GM12874 (cell line): ENCODE measurements at regions not wholly inside any gene's neighbourhood (a gene's known extent, or its start where the extent isn't known, plus 50 kb on each side); places are given as distances from the start of the nearest gene placed in this dataset.

Source experiments
- TF ChIP-seq, protein P1 (sequence below): IDR thresholded peaks from 2 replicates; pipeline ENCODE4 v1.5.1; 2011; ENCODE audit warnings: low read depth, mild to moderate bottlenecking, control low read depth, low read length, moderate library complexity; ENCODE audit not compliant: insufficient read depth

DNA sequence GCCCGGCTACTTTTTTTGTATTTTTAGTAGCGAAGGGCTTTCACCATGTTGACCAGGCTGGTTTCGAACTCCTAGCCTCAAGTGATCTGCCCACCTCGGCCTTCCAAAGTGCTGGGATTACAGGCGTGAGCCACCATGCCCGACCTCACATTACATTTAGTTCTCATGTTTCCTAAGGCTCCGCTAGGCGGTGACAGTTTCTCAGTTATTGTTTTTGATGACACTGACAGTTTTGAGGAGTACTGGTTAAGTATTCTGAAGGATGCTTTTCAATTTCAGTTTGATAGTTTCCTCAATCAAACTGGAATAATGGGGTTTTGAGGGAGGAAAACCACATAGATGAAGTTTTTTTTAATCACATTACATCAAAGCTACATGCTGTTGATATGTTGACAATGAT is 1028.5 kb downstream of the CDH8 start:
- TF ChIP-seq, protein P1, sequence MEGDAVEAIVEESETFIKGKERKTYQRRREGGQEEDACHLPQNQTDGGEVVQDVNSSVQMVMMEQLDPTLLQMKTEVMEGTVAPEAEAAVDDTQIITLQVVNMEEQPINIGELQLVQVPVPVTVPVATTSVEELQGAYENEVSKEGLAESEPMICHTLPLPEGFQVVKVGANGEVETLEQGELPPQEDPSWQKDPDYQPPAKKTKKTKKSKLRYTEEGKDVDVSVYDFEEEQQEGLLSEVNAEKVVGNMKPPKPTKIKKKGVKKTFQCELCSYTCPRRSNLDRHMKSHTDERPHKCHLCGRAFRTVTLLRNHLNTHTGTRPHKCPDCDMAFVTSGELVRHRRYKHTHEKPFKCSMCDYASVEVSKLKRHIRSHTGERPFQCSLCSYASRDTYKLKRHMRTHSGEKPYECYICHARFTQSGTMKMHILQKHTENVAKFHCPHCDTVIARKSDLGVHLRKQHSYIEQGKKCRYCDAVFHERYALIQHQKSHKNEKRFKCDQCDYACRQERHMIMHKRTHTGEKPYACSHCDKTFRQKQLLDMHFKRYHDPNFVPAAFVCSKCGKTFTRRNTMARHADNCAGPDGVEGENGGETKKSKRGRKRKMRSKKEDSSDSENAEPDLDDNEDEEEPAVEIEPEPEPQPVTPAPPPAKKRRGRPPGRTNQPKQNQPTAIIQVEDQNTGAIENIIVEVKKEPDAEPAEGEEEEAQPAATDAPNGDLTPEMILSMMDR, result no peak

DNA sequence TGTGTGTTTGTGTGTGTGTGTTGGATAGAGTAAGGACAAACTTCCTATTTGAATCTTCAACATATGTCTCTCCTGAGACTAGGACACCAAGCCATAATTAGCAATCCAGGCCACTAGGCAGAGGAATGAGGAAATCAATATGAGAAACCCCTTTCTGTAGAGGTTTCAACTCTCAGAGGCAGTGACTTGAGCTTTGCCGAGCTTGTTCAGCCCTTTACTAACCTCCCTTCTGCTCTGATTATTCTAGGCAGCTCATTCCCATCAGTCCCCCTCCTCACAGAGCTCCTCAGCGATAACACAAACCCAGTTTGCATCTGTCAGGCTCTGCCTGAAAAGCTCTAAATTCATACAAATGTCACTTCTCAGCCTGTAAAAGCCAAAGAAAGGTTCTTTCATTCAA is 1030.3 kb downstream of the CDH8 start:
- TF ChIP-seq, protein P1, result no peak

DNA sequence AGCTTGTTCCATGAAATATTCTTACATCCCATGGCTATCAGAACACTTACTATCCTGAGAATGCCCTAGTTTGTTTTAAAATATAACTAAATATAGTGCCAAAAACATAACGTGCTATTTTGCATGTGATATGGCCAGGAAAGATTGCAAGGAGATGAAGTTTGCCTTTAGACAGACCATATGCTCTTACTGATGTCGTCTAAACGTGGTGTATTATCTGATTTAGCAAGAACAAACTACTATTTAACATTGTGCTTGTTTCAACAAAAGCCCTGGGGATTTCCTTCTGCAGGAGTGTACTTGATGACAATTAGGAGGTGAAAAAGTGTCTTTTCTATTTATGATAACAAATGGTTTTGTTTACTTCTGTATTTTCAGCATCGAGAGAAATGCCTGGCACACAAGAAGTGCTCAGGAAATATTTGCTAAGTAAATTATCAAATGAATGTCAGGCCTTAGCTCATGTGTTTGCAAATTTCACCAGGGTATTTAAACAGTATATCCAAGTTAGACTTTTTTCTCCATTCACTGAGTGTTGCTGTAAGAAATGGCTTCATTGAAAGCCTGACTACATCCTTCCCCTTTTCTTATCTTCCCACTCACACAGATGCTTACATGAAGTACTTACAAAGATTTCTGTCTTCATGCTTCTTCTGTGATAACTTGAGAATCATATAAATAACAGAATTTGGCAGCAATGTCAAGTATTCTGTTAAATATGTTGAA is 1033.6 kb downstream of the CDH8 start:
- TF ChIP-seq, protein P1, result no peak

DNA sequence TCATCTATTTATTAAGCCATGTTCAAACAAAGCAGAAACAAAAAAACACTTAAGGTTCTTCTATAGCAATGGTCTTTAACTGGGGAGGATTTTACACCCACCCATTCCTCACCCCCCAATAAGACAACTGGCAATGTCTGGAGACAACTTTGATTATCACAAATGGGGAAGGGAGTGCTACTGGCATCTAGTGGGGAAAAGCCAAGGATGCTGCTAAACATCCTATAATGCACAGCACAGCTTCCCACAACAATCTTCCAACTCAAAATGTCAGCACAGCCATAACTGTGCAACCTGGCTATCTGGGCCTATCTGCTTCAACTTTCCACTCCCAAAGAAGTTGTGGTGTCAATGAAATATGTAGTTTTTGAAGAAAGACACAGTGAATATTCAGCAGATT is 1044.4 kb downstream of the CDH8 start:
- TF ChIP-seq, protein P1, result no peak

DNA sequence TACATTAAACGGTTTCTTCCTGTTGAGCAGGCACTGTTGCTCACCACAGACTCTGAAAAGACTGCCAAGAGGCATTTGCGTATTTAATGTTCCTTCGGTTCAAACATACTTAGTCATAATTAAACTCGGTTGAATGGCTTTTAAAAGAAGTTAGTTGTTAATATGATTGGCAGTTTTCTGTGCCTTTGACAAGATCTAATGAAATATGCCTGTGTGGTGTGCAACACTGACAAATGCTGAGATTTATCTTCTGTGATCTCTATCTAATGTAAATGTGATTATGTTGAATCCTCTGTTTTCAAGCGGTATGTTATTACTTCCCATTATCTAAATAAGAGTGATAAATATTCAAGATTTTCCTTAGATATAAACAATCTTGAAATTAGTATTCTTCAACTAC is 1046.6 kb downstream of the CDH8 start:
- TF ChIP-seq, protein P1, result no peak

DNA sequence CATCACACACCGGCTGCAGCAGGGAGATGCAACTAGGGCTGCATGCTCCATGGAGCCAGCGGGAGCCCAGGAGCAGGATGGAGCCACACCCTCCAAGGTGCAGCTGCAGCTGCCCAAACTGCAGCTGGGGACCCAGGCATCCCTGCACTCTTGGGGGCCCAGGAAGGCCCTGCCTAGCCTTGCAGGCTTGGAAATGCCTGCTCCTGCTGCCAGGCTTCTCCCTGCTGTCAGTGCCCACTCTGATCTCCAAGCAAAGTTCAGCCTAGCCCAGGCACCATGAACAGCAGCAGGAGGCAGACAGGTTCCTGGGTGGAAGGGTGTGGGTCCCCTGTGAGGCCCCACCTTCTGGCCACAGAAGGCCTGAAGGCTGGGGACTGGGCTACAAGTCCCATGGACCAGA is 1057.1 kb downstream of the CDH8 start:
- TF ChIP-seq, protein P1, result no peak

DNA sequence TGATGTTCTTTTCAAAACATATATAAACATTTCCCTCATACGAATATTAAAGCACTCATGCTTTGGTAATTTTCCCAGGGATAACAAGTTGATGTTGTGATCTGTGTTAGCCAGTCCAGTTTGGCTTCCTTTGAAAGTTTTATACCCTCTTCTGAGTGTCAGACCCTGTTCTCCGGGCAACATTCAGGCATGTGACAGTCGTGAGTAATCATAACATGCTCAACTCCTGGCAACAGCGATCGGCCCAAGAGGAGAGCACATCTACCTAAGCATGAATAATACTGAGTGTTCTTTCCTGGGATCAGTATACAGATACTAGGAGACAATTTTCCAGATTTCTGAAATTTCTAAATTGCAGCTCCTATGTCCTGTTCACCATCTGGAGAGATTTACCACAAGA is 1086.4 kb downstream of the CDH8 start:
- TF ChIP-seq, protein P1, result no peak
